DND-41 (cell line): ENCODE measurements at regions not wholly inside any gene's neighbourhood (a gene's known extent, or its start where the extent isn't known, plus 50 kb on each side); places are given as distances from the start of the nearest gene placed in this dataset.

Source experiments
- ATAC-seq: fragments of 200-7000 bp; cut with Tn5 transposase; 3 replicates; pipeline ENCODE4 v1.9.1; 2021; ENCODE audit warnings: low read depth; ENCODE audit not compliant: insufficient read depth
- DNase-seq: peaks from one replicate; pipeline ENCODE4 v3.0.0-alpha.2; 2020
- H2AFZ ChIP-seq: 2 replicates; pipeline ENCODE4 v1.6.0; 2012; ENCODE audit warnings: low read depth, low read length
- H3K27ac ChIP-seq: 2 replicates; pipeline ENCODE4 v1.5.1; 2012; ENCODE audit warnings: low read length, inconsistent platforms
- H3K27me3 ChIP-seq: fragments of 200-600 bp; sonication (generic); 2 replicates; pipeline ENCODE4 v1.6.0; 2012; ENCODE audit warnings: low read length, mild to moderate bottlenecking, inconsistent platforms; ENCODE audit not compliant: insufficient read depth, poor library complexity
- H3K36me3 ChIP-seq: 2 replicates; pipeline ENCODE4 v1.5.1; 2012; ENCODE audit warnings: low read length, inconsistent platforms; ENCODE audit not compliant: insufficient read depth
- H3K4me1 ChIP-seq: 2 replicates; pipeline ENCODE4 v1.5.1; 2012; ENCODE audit warnings: mild to moderate bottlenecking, low read length; ENCODE audit not compliant: insufficient read depth
- H3K4me2 ChIP-seq: 2 replicates; pipeline ENCODE4 v1.6.0; 2012; ENCODE audit warnings: mild to moderate bottlenecking, moderate library complexity, low read length, inconsistent platforms; ENCODE audit not compliant: insufficient read depth
- H3K4me3 ChIP-seq, 2 experiments: fragments of 200-600 bp in 1 of 2; shearing (Covaris generic) in 1 of 2; 2 replicates each; pipeline ENCODE4 v1.5.1; 2012 to 2016; ENCODE audit warnings: inconsistent platforms in 2 of 2, low read length in 2 of 2, mild to moderate bottlenecking in 2 of 2, low read depth in 1 of 2, moderate library complexity in 1 of 2
- H3K79me2 ChIP-seq: 2 replicates; pipeline ENCODE4 v1.6.0; 2012; ENCODE audit warnings: low read length, inconsistent platforms; ENCODE audit not compliant: insufficient read depth
- H3K9ac ChIP-seq: 2 replicates; pipeline ENCODE4 v1.6.0; 2012; ENCODE audit warnings: low read depth, mild to moderate bottlenecking, inconsistent platforms, low read length, moderate library complexity
- H3K9me3 ChIP-seq: 2 replicates; pipeline ENCODE4 v1.5.1; 2012; ENCODE audit warnings: low read length, moderate library complexity, mild to moderate bottlenecking, inconsistent platforms; ENCODE audit not compliant: insufficient read depth, severe bottlenecking
- H4K20me1 ChIP-seq: 2 replicates; pipeline ENCODE4 v1.6.0; 2012; ENCODE audit warnings: low read length; ENCODE audit not compliant: insufficient read depth
- CTCF ChIP-seq: IDR thresholded peaks from 2 replicates; pipeline ENCODE4 v1.5.1; 2012; ENCODE audit warnings: borderline replicate concordance, low read length, moderate library complexity, mild to moderate bottlenecking; ENCODE audit not compliant: poor library complexity, severe bottlenecking; ENCODE audit errors: extremely low read depth
- EZH2 ChIP-seq: IDR thresholded peaks from 3 replicates; pipeline ENCODE4 v1.6.1; 2012; ENCODE audit warnings: borderline replicate concordance, low read depth, mild to moderate bottlenecking, moderate library complexity, low read length, inconsistent platforms; ENCODE audit not compliant: severe bottlenecking

GRCh38 chr11:72525466-72525865, 91.1 kb upstream of the CLPB start:
- Histone ChIP-seq H4K20me1 (no peaks in the 10 kb centered on the region), H3K36me3 (no peaks in the 10 kb centered on the region), H3K4me2 (no peak overlapping the region), H3K4me3 (no peak overlapping the region), H3K9ac (no peak overlapping the region), H3K79me2 (no peaks in the 10 kb centered on the region), H3K9me3 (no peaks in the 10 kb centered on the region), H3K27ac (no peak overlapping the region), H3K27me3 (peaks cover 4% of the 10 kb centered on the region), H3K4me1 (peaks cover under 1% of the 10 kb centered on the region; the same call in 1 of the 2 replicates), H2AFZ (no peak overlapping the region)
- TF ChIP-seq CTCF: no peak
- TF ChIP-seq EZH2: no peak
- ATAC-seq: no peak
- no peak for DNase-seq

GRCh38 chr11:72524711-72525110, 90.4 kb upstream of the CLPB start:
- no peaks in the 10 kb centered on the region for H3K36me3 ChIP-seq
- no peak for DNase-seq
- H4K20me1 ChIP-seq: no peaks in the 10 kb centered on the region
- peaks cover 8% of the 10 kb centered on the region for H3K4me1 ChIP-seq
- no peak overlapping the region for H3K9ac ChIP-seq
- H2AFZ ChIP-seq: no peak overlapping the region
- no peak for ATAC-seq
- no peak overlapping the region for H3K4me2 ChIP-seq
- no peaks in the 10 kb centered on the region for H3K9me3 ChIP-seq
- H3K27ac ChIP-seq: no peak overlapping the region
- no peak for TF ChIP-seq CTCF
- no peak for TF ChIP-seq EZH2
- H3K27me3 ChIP-seq: no peaks in the 10 kb centered on the region
- H3K79me2 ChIP-seq: no peaks in the 10 kb centered on the region
- H3K4me3 ChIP-seq: no peak overlapping the region

- no peaks in the 10 kb centered on the region for H3K79me2 ChIP-seq
- no peak for DNase-seq
- ATAC-seq: no peak
- no peak overlapping the region for H3K4me2 ChIP-seq
- H3K9ac ChIP-seq: no peak overlapping the region
- no peaks in the 10 kb centered on the region for H3K27me3 ChIP-seq
- H3K4me3 ChIP-seq: no peak overlapping the region
- no peaks in the 10 kb centered on the region for H3K9me3 ChIP-seq
- TF ChIP-seq CTCF (no peak), EZH2 (no peak)
- no peaks in the 10 kb centered on the region for H3K36me3 ChIP-seq
- no peaks in the 10 kb centered on the region for H4K20me1 ChIP-seq
- H3K27ac ChIP-seq: no peak overlapping the region
- peaks cover 15% of the 10 kb centered on the region for H3K4me1 ChIP-seq
- no peak overlapping the region for H2AFZ ChIP-seq
Observed at GRCh38 chr11:72523991-72524390, 89.7 kb upstream of the CLPB start.

GRCh38 chr11:72522186-72522585, 87.9 kb upstream of the CLPB start:
- peaks cover 21% of the 10 kb centered on the region for H3K4me1 ChIP-seq
- no peak overlapping the region for H3K4me3 ChIP-seq
- no peaks in the 10 kb centered on the region for H3K9me3 ChIP-seq
- no peaks in the 10 kb centered on the region for H3K79me2 ChIP-seq
- H3K27me3 ChIP-seq: no peaks in the 10 kb centered on the region
- DNase-seq (no peak), ATAC-seq (no peak)
- no peak overlapping the region for H3K9ac ChIP-seq
- H3K4me2 ChIP-seq: no peak overlapping the region
- H3K27ac ChIP-seq: no peak overlapping the region
- TF ChIP-seq EZH2 (no peak), CTCF (no peak)
- no peaks in the 10 kb centered on the region for H3K36me3 ChIP-seq
- no peaks in the 10 kb centered on the region for H4K20me1 ChIP-seq
- no peak overlapping the region for H2AFZ ChIP-seq
